ENCODE measurements at regions not wholly inside any gene's neighbourhood (a gene's known extent, or its start where the extent isn't known, plus 50 kb on each side); places are given as distances from the start of the nearest gene placed in this dataset.

- no peak for DNase-seq (ENCODE audit: low read depth)
Measured at GRCh38 chrX:40452031-40452430, 128.7 kb upstream of the ATP6AP2 start.

GRCh38 chrX:40449956-40450706 is 130.6 kb upstream of the ATP6AP2 start:
- no peak for DNase-seq (ENCODE audit: low read depth)

- DNase-seq (ENCODE audit: low read depth), result no peak
Measured at GRCh38 chrX:40449396-40449795, 131.4 kb upstream of the ATP6AP2 start.

GRCh38 chrX:40448793-40449192 is 132.0 kb upstream of the ATP6AP2 start:
- no peak for DNase-seq (ENCODE audit: low read depth)

GRCh38 chrX:40446921-40447320 is 133.8 kb upstream of the ATP6AP2 start:
- no peak for DNase-seq (ENCODE audit: low read depth)

- no peak for DNase-seq (ENCODE audit: low read depth)
Measured at GRCh38 chrX:40445691-40446090, 135.1 kb upstream of the ATP6AP2 start.

GRCh38 chrX:40444798-40445496 is 135.8 kb upstream of the ATP6AP2 start:
- DNase-seq (ENCODE audit: low read depth), result no peak

GRCh38 chrX:40444133-40444532 is 136.6 kb upstream of the ATP6AP2 start:
- DNase-seq (ENCODE audit: low read depth), result no peak

- no peak for DNase-seq (ENCODE audit: low read depth)
Measured at GRCh38 chrX:40440866-40441265, 139.9 kb upstream of the ATP6AP2 start.

- DNase-seq (ENCODE audit: low read depth), result no peak
Measured at GRCh38 chrX:40439625-40440532, 140.9 kb upstream of the ATP6AP2 start.

GRCh38 chrX:40437348-40437747 is 143.4 kb upstream of the ATP6AP2 start:
- DNase-seq (ENCODE audit: low read depth), result no peak

GRCh38 chrX:40434947-40435346 is 145.8 kb upstream of the ATP6AP2 start:
- DNase-seq (ENCODE audit: low read depth), result no peak

GRCh38 chrX:40434443-40434842 is 146.3 kb upstream of the ATP6AP2 start:
- no peak for DNase-seq (ENCODE audit: low read depth)

- no peak for DNase-seq (ENCODE audit: low read depth)
Measured at GRCh38 chrX:40433160-40433559, 147.6 kb upstream of the ATP6AP2 start.

- DNase-seq (ENCODE audit: low read depth), result no peak
Measured at GRCh38 chrX:40424259-40424658, 156.5 kb upstream of the ATP6AP2 start.

- no peak for DNase-seq (ENCODE audit: low read depth)
Measured at GRCh38 chrX:40423299-40423698, 157.5 kb upstream of the ATP6AP2 start.

GRCh38 chrX:40422021-40422420 is 158.7 kb upstream of the ATP6AP2 start:
- DNase-seq (ENCODE audit: low read depth), result no peak

GRCh38 chrX:40420899-40421729 is 159.7 kb upstream of the ATP6AP2 start:
- no peak for DNase-seq (ENCODE audit: low read depth)

- no peak for DNase-seq (ENCODE audit: low read depth)
Measured at GRCh38 chrX:40418813-40419195, 162.0 kb upstream of the ATP6AP2 start.

GRCh38 chrX:40418146-40418812 is 162.5 kb upstream of the ATP6AP2 start:
- DNase-seq (ENCODE audit: low read depth), result no peak

GRCh38 chrX:40415675-40416074 is 165.1 kb upstream of the ATP6AP2 start:
- no peak for DNase-seq (ENCODE audit: low read depth)

Data from LHCN-M2 (cell line).